ENCODE measurements at regions not wholly inside any gene's neighbourhood (a gene's known extent, or its start where the extent isn't known, plus 50 kb on each side); places are given as distances from the start of the nearest gene placed in this dataset.

GRCh38 chr12:67937822-67938221, 51.4 kb upstream of the IFNG-AS1 start:
- TF ChIP-seq CTCF (IDR thresholded peaks at IDR 0.05; ENCODE audit: low read depth, low read length), result no peak
- no peak for TF ChIP-seq MYC (IDR thresholded peaks at IDR 0.05; ENCODE audit: low read depth, low read length)
- TF ChIP-seq POLR2A (IDR thresholded peaks at IDR 0.05; ENCODE audit: extremely low read depth, insufficient read length), result no peak

Data from NB4 (cell line).